ENCODE measurements at regions not wholly inside any gene's neighbourhood (a gene's known extent, or its start where the extent isn't known, plus 50 kb on each side); places are given as distances from the start of the nearest gene placed in this dataset.

DNA sequence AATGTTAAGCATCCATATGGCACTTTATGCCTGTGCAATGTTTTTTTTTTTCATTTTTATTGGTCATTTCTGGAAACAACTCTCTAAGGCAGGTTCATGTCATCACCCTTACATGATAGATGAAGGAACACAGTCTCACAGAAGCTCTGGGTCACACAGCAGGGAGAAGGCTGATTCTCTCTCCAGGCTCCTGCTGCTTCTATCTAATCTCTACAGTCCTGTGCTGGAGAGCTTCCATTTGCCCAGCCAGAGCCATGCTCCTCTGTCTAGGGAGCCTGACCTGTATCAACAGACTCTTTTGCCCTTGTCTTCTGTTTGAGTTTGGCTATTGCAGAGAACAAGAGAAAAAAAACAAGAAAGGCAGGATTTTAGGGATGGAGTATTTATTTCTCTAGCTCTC is 584.8 kb downstream of the MBD2 start:
- Histone ChIP-seq H3K4me2 (ENCODE audit: low read length) (no peak overlapping the region), H3K4me1 (ENCODE audit: insufficient read depth, low read length) (no peaks in the 10 kb centered on the region), H3K9ac (ENCODE audit: low read length) (no peak overlapping the region), H3F3A (ENCODE audit: low read length, unreplicated experiment) (no peaks in the 10 kb centered on the region), H3K27ac (ENCODE audit: low read length) (no peak overlapping the region), H3K4me3 (ENCODE audit: low read length) (no peak overlapping the region), H3K9me3 (ENCODE audit: low read length) (no peaks in the 10 kb centered on the region), H2AFZ (ENCODE audit: low read length) (no peak overlapping the region), H3K79me2 (ENCODE audit: low read length) (no peaks in the 10 kb centered on the region), H3K36me3 (ENCODE audit: low read depth, low read length) (no peaks in the 10 kb centered on the region), H3K9me2 (replicated peaks; ENCODE audit: low read length) (no peaks in the 10 kb centered on the region), H3K27me3 (ENCODE audit: low read length) (peaks cover 8% of the 10 kb centered on the region; the same call in 1 of the 2 replicates), H4K20me1 (ENCODE audit: low read length) (no peaks in the 10 kb centered on the region)
- TF ChIP-seq EZH2 (IDR thresholded peaks at IDR 0.05; ENCODE audit: low read length, unreplicated experiment): no peak
- TF ChIP-seq, protein P1, sequence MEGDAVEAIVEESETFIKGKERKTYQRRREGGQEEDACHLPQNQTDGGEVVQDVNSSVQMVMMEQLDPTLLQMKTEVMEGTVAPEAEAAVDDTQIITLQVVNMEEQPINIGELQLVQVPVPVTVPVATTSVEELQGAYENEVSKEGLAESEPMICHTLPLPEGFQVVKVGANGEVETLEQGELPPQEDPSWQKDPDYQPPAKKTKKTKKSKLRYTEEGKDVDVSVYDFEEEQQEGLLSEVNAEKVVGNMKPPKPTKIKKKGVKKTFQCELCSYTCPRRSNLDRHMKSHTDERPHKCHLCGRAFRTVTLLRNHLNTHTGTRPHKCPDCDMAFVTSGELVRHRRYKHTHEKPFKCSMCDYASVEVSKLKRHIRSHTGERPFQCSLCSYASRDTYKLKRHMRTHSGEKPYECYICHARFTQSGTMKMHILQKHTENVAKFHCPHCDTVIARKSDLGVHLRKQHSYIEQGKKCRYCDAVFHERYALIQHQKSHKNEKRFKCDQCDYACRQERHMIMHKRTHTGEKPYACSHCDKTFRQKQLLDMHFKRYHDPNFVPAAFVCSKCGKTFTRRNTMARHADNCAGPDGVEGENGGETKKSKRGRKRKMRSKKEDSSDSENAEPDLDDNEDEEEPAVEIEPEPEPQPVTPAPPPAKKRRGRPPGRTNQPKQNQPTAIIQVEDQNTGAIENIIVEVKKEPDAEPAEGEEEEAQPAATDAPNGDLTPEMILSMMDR (conservative IDR thresholded peaks at IDR 0.05; ENCODE audit: low read depth, low read length): no peak
- no peak for TF ChIP-seq EZH2phosphoT487 (IDR thresholded peaks at IDR 0.05; ENCODE audit: borderline replicate concordance, low read length)
- ATAC-seq: no peak
- ChIA-PET POLR2A (ENCODE audit: unreplicated experiment) (no interaction called here), CTCF (no interaction called here)
- intact Hi-C loops (cut with micrococcal nuclease): no loop called here
- no TSS peak for BruUV-seq (replicated peaks)
- DNase-seq: no peak

DNA sequence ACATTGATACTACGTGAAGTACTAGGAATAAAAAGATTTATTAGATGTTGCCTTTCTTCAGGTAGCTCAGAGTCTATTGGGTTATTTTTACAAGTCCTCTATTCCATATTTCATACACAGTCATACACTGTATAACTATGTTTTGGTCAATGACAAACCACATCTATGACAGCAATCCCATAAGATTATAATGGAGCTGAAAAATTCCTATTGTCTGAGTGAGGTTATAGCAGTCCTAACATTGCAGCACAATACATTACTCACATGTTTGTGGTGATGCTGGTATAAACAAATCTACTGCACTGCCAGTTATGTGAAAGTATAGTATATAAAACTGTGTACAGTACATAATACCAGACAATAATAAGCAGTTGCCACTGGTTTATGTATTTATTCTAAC is 595.1 kb downstream of the MBD2 start:
- no peaks in the 10 kb centered on the region for H3K9me3 ChIP-seq (ENCODE audit: low read length)
- H3K36me3 ChIP-seq (ENCODE audit: low read depth, low read length): no peaks in the 10 kb centered on the region
- no peaks in the 10 kb centered on the region for H3K9me2 ChIP-seq (replicated peaks; ENCODE audit: low read length)
- no TSS peak for BruUV-seq (replicated peaks)
- ChIA-PET POLR2A (ENCODE audit: unreplicated experiment) (no interaction called here), CTCF (no interaction called here)
- no peak overlapping the region for H3K4me3 ChIP-seq (ENCODE audit: low read length)
- intact Hi-C loops (cut with micrococcal nuclease): no loop called here
- H2AFZ ChIP-seq (ENCODE audit: low read length): no peak overlapping the region
- no peak for TF ChIP-seq EZH2phosphoT487 (IDR thresholded peaks at IDR 0.05; ENCODE audit: borderline replicate concordance, low read length)
- TF ChIP-seq, protein P1 (conservative IDR thresholded peaks at IDR 0.05; ENCODE audit: low read depth, low read length): no peak
- no peak for TF ChIP-seq EZH2 (IDR thresholded peaks at IDR 0.05; ENCODE audit: low read length, unreplicated experiment)
- H3K4me2 ChIP-seq (ENCODE audit: low read length): no peak overlapping the region
- no peaks in the 10 kb centered on the region for H3F3A ChIP-seq (ENCODE audit: low read length, unreplicated experiment)
- H3K27ac ChIP-seq (ENCODE audit: low read length): no peak overlapping the region
- no peaks in the 10 kb centered on the region for H3K79me2 ChIP-seq (ENCODE audit: low read length)
- no peak overlapping the region for H3K9ac ChIP-seq (ENCODE audit: low read length)
- no peaks in the 10 kb centered on the region for H4K20me1 ChIP-seq (ENCODE audit: low read length)
- ATAC-seq: no peak
- DNase-seq: peak; percentile 9
- H3K27me3 ChIP-seq (ENCODE audit: low read length): peaks cover 40% of the 10 kb centered on the region
- H3K4me1 ChIP-seq (ENCODE audit: insufficient read depth, low read length): no peaks in the 10 kb centered on the region

DNA sequence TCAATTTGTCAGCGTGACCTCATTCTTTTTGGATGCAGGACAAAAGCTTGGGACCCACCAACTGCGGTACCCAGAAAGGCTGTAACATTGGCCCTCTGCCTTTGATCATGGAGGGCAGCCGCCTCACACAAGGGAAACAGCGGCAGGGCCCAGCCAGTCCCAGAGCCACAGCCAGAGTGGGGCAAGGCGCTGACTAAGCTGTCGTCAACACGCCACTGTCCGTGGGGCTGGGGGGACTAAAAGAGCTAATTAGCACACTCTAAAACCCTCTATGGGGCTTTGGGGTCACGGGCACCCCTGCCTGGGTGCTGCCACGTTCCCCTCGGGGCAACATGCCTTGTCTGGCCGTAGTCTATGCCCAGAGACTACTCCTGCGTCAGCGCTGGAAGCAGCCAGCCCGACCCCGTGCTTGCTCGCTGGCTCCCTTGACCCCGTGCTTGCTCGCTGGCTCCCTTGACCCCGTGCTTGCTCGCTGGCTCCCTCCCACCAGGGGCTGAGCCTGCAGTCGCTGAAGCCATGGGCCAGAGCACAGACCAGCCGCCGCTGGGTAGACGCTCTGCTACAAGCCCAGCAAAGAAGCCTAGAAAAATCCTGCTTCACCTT is 598.4 kb downstream of the MBD2 start:
- BruUV-seq (replicated peaks): no TSS peak
- ChIA-PET CTCF (no interaction called here), POLR2A (ENCODE audit: unreplicated experiment) (no interaction called here)
- Histone ChIP-seq H3K4me2 (ENCODE audit: low read length) (no peak overlapping the region), H3K27me3 (ENCODE audit: low read length) (peaks cover 40% of the 10 kb centered on the region), H3K79me2 (ENCODE audit: low read length) (no peaks in the 10 kb centered on the region), H3K9me3 (ENCODE audit: low read length) (no peaks in the 10 kb centered on the region), H3K36me3 (ENCODE audit: low read depth, low read length) (no peaks in the 10 kb centered on the region), H3K9ac (ENCODE audit: low read length) (no peak overlapping the region), H3K4me1 (ENCODE audit: insufficient read depth, low read length) (no peaks in the 10 kb centered on the region), H2AFZ (ENCODE audit: low read length) (no peak overlapping the region), H3K9me2 (replicated peaks; ENCODE audit: low read length) (no peaks in the 10 kb centered on the region), H3K27ac (ENCODE audit: low read length) (no peak overlapping the region), H3K4me3 (ENCODE audit: low read length) (no peak overlapping the region), H3F3A (ENCODE audit: low read length, unreplicated experiment) (no peaks in the 10 kb centered on the region), H4K20me1 (ENCODE audit: low read length) (no peaks in the 10 kb centered on the region)
- TF ChIP-seq EZH2 (IDR thresholded peaks at IDR 0.05; ENCODE audit: low read length, unreplicated experiment) (no peak), EZH2phosphoT487 (IDR thresholded peaks at IDR 0.05; ENCODE audit: borderline replicate concordance, low read length) (no peak)
- TF ChIP-seq, protein P1 (conservative IDR thresholded peaks at IDR 0.05; ENCODE audit: low read depth, low read length): no peak
- DNase-seq (no peak), ATAC-seq (no peak)
- intact Hi-C loops (cut with micrococcal nuclease): no loop called here

Data from PC-3 (cell line).